ENCODE measurements at regions not wholly inside any gene's neighbourhood (a gene's known extent, or its start where the extent isn't known, plus 50 kb on each side); places are given as distances from the start of the nearest gene placed in this dataset.

GRCh38 chr2:64767670-64768468, 114.2 kb upstream of the SERTAD2 start (continued):
- TF ChIP-seq ZNF329 (CRISPR knock-in tag; IDR thresholded peaks at IDR 0.05; ENCODE audit: low read depth) (no peak), ZNF660 (CRISPR knock-in tag; IDR thresholded peaks at IDR 0.05; ENCODE audit: borderline replicate concordance, low read depth) (no peak), MAX (IDR thresholded peaks at IDR 0.05) (no peak; the same call in 1 of the 2 replicates), BORCS8-MEF2B (CRISPR knock-in tag; IDR thresholded peaks at IDR 0.05) (0 out of 2 replicates have a peak, but pooled peaks have one; percentile 54), ZNF788 (CRISPR knock-in tag; IDR thresholded peaks at IDR 0.05; ENCODE audit: borderline replicate concordance) (peak; percentile 32; the same call in 1 of the 2 replicates), TAF1 (CRISPR knock-in tag; IDR thresholded peaks at IDR 0.05) (no peak), ASH2L (IDR thresholded peaks at IDR 0.05; ENCODE audit: insufficient read length, low read depth, low read length) (no peak), ZNF589 (CRISPR knock-in tag; conservative IDR thresholded peaks at IDR 0.05) (peak; percentile 70; the same call in 1 of the 2 replicates), ZBTB46 (CRISPR knock-in tag; IDR thresholded peaks at IDR 0.05; ENCODE audit: borderline replicate concordance) (no peak; the same call in 1 of the 2 replicates), PHF20 (CRISPR knock-in tag; IDR thresholded peaks at IDR 0.05) (0 out of 2 replicates have a peak, but pooled peaks have one; percentile 26), MAFK (conservative IDR thresholded peaks at IDR 0.05 in 1 of 2, IDR thresholded peaks at IDR 0.05 in 1 of 2; ENCODE audit: low read length in 2 of 2) (no peak), ZNF274 (CRISPR knock-in tag; IDR thresholded peaks at IDR 0.05) (peak; percentile 94), SP4 (CRISPR knock-in tag; IDR thresholded peaks at IDR 0.05) (no peak; the same call in 1 of the 2 replicates), ZNF30 (CRISPR knock-in tag; IDR thresholded peaks at IDR 0.05) (no peak), PITX1 (CRISPR knock-in tag; IDR thresholded peaks at IDR 0.05) (no peak), MLXIP (CRISPR knock-in tag; IDR thresholded peaks at IDR 0.05; ENCODE audit: borderline replicate concordance) (no peak), ZBTB37 (CRISPR knock-in tag; IDR thresholded peaks at IDR 0.05) (no peak)

Measured in HepG2 (cell line).